Lower leg skin (tissue), 3 donors: ENCODE measurements at regions not wholly inside any gene's neighbourhood (a gene's known extent, or its start where the extent isn't known, plus 50 kb on each side); places are given as distances from the start of the nearest gene placed in this dataset.

Experiments
- POLR2A ChIP-seq, 2 donors: fragments of 450-650 bp; IDR thresholded peaks; one replicate each; pipeline ENCODE4 v1.6.1; 2016 to 2017; ENCODE audit warnings: antibody characterized with exemption in 2 of 2, mild to moderate bottlenecking in 1 of 2, moderate library complexity in 1 of 2
- TF ChIP-seq, protein P1 (sequence below), 3 donors: fragments of 450-650 bp; IDR thresholded peaks; one replicate each; pipeline ENCODE4 v1.5.1; 2016; ENCODE audit warnings: antibody characterized with exemption in 3 of 3, mild to moderate bottlenecking in 3 of 3, moderate library complexity in 2 of 3

DNA sequence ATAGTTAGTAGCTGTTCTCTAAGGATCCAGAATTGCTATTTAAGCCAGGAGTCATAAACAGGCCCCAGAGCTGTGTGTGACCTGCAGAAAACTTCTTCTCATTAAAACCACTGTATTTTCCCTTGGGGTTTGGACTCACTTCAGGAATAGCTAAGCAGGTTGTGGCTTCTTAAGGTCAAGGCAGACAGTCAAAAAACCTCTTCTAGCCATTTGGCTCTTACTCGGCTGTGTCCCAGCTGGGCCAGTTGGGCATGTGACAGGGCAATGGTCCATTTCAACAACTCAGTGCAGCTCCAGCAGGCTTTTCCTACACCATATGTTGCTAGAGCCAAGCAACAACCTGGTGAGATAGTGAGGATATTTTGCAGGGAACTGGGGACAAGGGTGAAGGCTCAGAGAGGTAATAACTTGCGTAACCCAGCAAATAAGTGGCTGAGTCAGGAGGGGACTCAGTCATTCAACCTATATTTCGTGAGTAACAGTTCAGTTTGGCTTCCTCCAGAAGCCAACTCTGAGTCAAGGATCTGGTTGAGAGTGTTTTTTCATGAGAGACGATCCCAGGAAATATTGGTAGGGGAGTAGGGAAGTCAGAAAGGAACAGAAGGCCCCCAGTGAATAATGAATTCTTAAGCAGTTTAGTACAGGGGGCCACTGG lies 115.4 kb upstream of the PPP2R2B start:
- TF ChIP-seq, protein P1, sequence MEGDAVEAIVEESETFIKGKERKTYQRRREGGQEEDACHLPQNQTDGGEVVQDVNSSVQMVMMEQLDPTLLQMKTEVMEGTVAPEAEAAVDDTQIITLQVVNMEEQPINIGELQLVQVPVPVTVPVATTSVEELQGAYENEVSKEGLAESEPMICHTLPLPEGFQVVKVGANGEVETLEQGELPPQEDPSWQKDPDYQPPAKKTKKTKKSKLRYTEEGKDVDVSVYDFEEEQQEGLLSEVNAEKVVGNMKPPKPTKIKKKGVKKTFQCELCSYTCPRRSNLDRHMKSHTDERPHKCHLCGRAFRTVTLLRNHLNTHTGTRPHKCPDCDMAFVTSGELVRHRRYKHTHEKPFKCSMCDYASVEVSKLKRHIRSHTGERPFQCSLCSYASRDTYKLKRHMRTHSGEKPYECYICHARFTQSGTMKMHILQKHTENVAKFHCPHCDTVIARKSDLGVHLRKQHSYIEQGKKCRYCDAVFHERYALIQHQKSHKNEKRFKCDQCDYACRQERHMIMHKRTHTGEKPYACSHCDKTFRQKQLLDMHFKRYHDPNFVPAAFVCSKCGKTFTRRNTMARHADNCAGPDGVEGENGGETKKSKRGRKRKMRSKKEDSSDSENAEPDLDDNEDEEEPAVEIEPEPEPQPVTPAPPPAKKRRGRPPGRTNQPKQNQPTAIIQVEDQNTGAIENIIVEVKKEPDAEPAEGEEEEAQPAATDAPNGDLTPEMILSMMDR (IDR thresholded peaks at IDR 0.05), result no peak
- TF ChIP-seq POLR2A (IDR thresholded peaks at IDR 0.05), result no peak
